H9 (cell line): ENCODE measurements at regions not wholly inside any gene's neighbourhood (a gene's known extent, or its start where the extent isn't known, plus 50 kb on each side); places are given as distances from the start of the nearest gene placed in this dataset.

ENCODE experiments used
- DNase-seq: peaks from one replicate; pipeline ENCODE4 v3.0.0-alpha.2; 2017
- H2AFZ ChIP-seq: one replicate; pipeline ENCODE4 v1.6.1; 2013; ENCODE audit warnings: mild to moderate bottlenecking, low read length, control low read depth, moderate library complexity
- H2AK5ac ChIP-seq: 2 replicates; pipeline ENCODE4 v1.6.1; 2013; ENCODE audit warnings: low read length, control low read depth, mixed read lengths; ENCODE audit not compliant: insufficient read length
- H2BK120ac ChIP-seq: one replicate; pipeline ENCODE4 v1.6.1; 2013; ENCODE audit warnings: low read depth, mild to moderate bottlenecking, low read length, control low read depth, inconsistent platforms; ENCODE audit not compliant: poor library complexity, severe bottlenecking
- H2BK12ac ChIP-seq: 2 replicates; pipeline ENCODE4 v1.6.1; 2013; ENCODE audit warnings: low read length, control low read depth, mixed read lengths, low read depth; ENCODE audit not compliant: insufficient read length
- H2BK15ac ChIP-seq: 2 replicates; pipeline ENCODE4 v1.6.1; 2013; ENCODE audit warnings: low read depth, low read length, control low read depth
- H2BK20ac ChIP-seq: one replicate; pipeline ENCODE4 v1.6.1; 2013; ENCODE audit warnings: low read depth, mild to moderate bottlenecking, low read length, control low read depth, inconsistent platforms; ENCODE audit not compliant: poor library complexity, severe bottlenecking
- H2BK5ac ChIP-seq: 2 replicates; pipeline ENCODE4 v1.6.1; 2013; ENCODE audit warnings: low read length, control low read depth, mixed read lengths; ENCODE audit not compliant: insufficient read length
- H3K14ac ChIP-seq: 2 replicates; pipeline ENCODE4 v1.6.1; 2013; ENCODE audit warnings: low read length, control low read depth; ENCODE audit not compliant: insufficient read depth
- H3K18ac ChIP-seq: 2 replicates; pipeline ENCODE4 v1.6.1; 2013; ENCODE audit warnings: low read depth, mild to moderate bottlenecking, mixed read lengths, low read length, control low read depth; ENCODE audit not compliant: insufficient read length
- H3K23ac ChIP-seq: 2 replicates; pipeline ENCODE4 v1.6.1; 2013; ENCODE audit warnings: low read length, control low read depth, mixed read lengths, low read depth; ENCODE audit not compliant: insufficient read length
- H3K23me2 ChIP-seq: 2 replicates; pipeline ENCODE4 v1.6.1; 2013; ENCODE audit warnings: low read depth, mild to moderate bottlenecking, mixed read lengths, low read length, control low read depth; ENCODE audit not compliant: insufficient read length, poor library complexity, severe bottlenecking
- H3K27ac ChIP-seq: 2 replicates; pipeline ENCODE4 v1.5.1; 2013; ENCODE audit warnings: low read length, control low read depth, mixed read lengths, low read depth; ENCODE audit not compliant: insufficient read length
- H3K27me3 ChIP-seq: 2 replicates; pipeline ENCODE4 v1.6.1; 2013; ENCODE audit warnings: low read length, control low read depth, inconsistent platforms; ENCODE audit not compliant: insufficient read depth
- H3K4ac ChIP-seq: 2 replicates; pipeline ENCODE4 v1.6.1; 2013; ENCODE audit warnings: low read depth, mild to moderate bottlenecking, control low read depth, inconsistent platforms, low read length, moderate library complexity
- H3K4me1 ChIP-seq: 2 replicates; pipeline ENCODE4 v1.6.1; 2013; ENCODE audit warnings: low read length, control low read depth, inconsistent platforms; ENCODE audit not compliant: insufficient read depth
- H3K4me2 ChIP-seq: 2 replicates; pipeline ENCODE4 v1.6.1; 2013; ENCODE audit warnings: low read length, control low read depth, mixed read lengths; ENCODE audit not compliant: insufficient read length, insufficient read depth
- H3K56ac ChIP-seq: 2 replicates; pipeline ENCODE4 v1.6.1; 2013; ENCODE audit warnings: low read depth, mild to moderate bottlenecking, mixed read lengths, low read length, control low read depth; ENCODE audit not compliant: insufficient read length
- H3K79me1 ChIP-seq: 2 replicates; pipeline ENCODE4 v1.6.1; 2013; ENCODE audit warnings: low read depth, mild to moderate bottlenecking, moderate library complexity, low read length, control low read depth, inconsistent platforms; ENCODE audit not compliant: insufficient read depth, poor library complexity, severe bottlenecking
- H3K79me2 ChIP-seq: 2 replicates; pipeline ENCODE4 v1.6.1; 2013; ENCODE audit warnings: low read length, control low read depth, inconsistent platforms; ENCODE audit not compliant: insufficient read depth
- H3K9ac ChIP-seq: 2 replicates; pipeline ENCODE4 v1.6.1; 2013; ENCODE audit warnings: low read length, control low read depth, mixed read lengths; ENCODE audit not compliant: insufficient read length; ENCODE audit errors: extremely low read depth
- H3K9me3 ChIP-seq: one replicate; pipeline ENCODE4 v1.6.1; 2013; ENCODE audit warnings: low read depth, low read length, inconsistent platforms; ENCODE audit not compliant: control insufficient read depth
- H3T11ph ChIP-seq: one replicate; pipeline ENCODE4 v1.6.1; 2013; ENCODE audit warnings: mild to moderate bottlenecking, low read length, control low read depth, inconsistent platforms
- H4K20me1 ChIP-seq: one replicate; pipeline ENCODE4 v1.6.1; 2013; ENCODE audit not compliant: control insufficient read depth, insufficient read length, insufficient read depth
- H4K5ac ChIP-seq: 2 replicates; pipeline ENCODE4 v1.6.1; 2013; ENCODE audit warnings: low read depth, mild to moderate bottlenecking, mixed read lengths, low read length, control low read depth; ENCODE audit not compliant: insufficient read length
- H4K8ac ChIP-seq: replicated peaks from 2 replicates; pipeline ENCODE4 v1.6.1; 2013; ENCODE audit warnings: low read length, control low read depth, mixed read lengths, low read depth; ENCODE audit not compliant: insufficient read length
- H4K91ac ChIP-seq: 2 replicates; pipeline ENCODE4 v1.6.1; 2013; ENCODE audit warnings: low read depth, mild to moderate bottlenecking, moderate library complexity, mixed read lengths, low read length, control low read depth; ENCODE audit not compliant: insufficient read length
- H3K27ac Mint-ChIP-seq, 3 experiments: 2 replicates in 2 of 3; 3 replicates in 1 of 3; pipeline ENCODE4 v1.8.0; 2020 to 2021; ENCODE audit warnings: mixed read lengths in 3 of 3, mild to moderate bottlenecking in 1 of 3, moderate library complexity in 1 of 3
- H3K27me3 Mint-ChIP-seq: 2 replicates; pipeline ENCODE4 v1.8.0; 2021; ENCODE audit warnings: low read depth, mild to moderate bottlenecking, moderate library complexity, mixed read lengths
- H3K36me3 Mint-ChIP-seq, 3 experiments: 2 replicates in 2 of 3; 3 replicates in 1 of 3; pipeline ENCODE4 v1.8.0; 2020 to 2021; ENCODE audit warnings: low read depth in 3 of 3, mixed read lengths in 3 of 3; ENCODE audit not compliant: insufficient read depth in 1 of 3
- H3K4me1 Mint-ChIP-seq, 2 experiments: 2 replicates each; pipeline ENCODE4 v1.8.0; 2020; ENCODE audit warnings: mixed read lengths in 2 of 2
- H3K4me3 Mint-ChIP-seq, 2 experiments: 2 replicates in 1 of 2; 3 replicates in 1 of 2; pipeline ENCODE4 v1.8.0; 2020 to 2021; ENCODE audit warnings: mild to moderate bottlenecking in 2 of 2, mixed read lengths in 2 of 2, moderate library complexity in 1 of 2
- H3K9me3 Mint-ChIP-seq, 2 experiments: 2 replicates in 1 of 2; 3 replicates in 1 of 2; pipeline ENCODE4 v1.8.0; 2020; ENCODE audit warnings: mild to moderate bottlenecking in 2 of 2, mixed read lengths in 2 of 2, moderate library complexity in 1 of 2
- WGBS: extraction: QIAGEN DNeasy Blood & Tissue Kit; methylation state at CpG from one replicate; pipeline ENCODE4 v1.1.7; 2013; ENCODE audit warnings: missing lambda C conversion rate, low lambda C conversion rate, mixed read lengths; ENCODE audit not compliant: insufficient read length; ENCODE audit errors: extremely low coverage; 5-methylcytosine and 5-hydroxymethylcytosine counted together
- TF ChIP-seq, protein P1 (sequence below): fragments of 200-600 bp; sonication (generic); conservative IDR thresholded peaks from 3 replicates; pipeline ENCODE4 v1.8.0; 2021; ENCODE audit warnings: antibody characterized with exemption, mild to moderate bottlenecking

DNA sequence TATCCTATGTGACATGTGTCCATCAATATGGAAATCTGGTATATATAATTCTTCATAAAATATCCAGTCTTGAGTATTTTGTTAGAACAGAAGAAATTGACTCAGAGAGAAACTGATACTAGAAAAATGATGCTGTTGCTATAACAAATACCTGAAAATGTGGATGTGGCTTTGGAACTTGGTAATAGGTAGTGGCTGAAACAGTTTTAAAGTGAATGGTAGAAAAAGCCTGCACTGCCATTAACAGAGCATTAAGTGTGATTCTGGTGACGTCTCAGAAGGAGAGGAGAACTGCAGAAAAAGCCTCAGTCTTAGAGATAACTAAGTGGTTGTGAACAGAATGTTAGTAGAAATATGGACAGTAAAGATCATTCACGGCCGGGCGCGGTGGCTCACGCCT lies 634.9 kb upstream of the ZNF608 start:
- Histone ChIP-seq H2BK5ac (no peak overlapping the region), H3K4ac (no peak overlapping the region), H2AFZ (no peak overlapping the region), H3K9me3 (no peaks in the 10 kb centered on the region), H3K18ac (no peak overlapping the region), H2BK120ac (no peak overlapping the region), H3K23ac (no peak overlapping the region), H3K27me3 (no peaks in the 10 kb centered on the region), H4K5ac (no peak overlapping the region), H2BK20ac (no peak overlapping the region), H3K79me2 (no peaks in the 10 kb centered on the region), H4K8ac (no peak overlapping the region), H3K4me1 (peaks cover 5% of the 10 kb centered on the region; the same call in 1 of the 2 replicates), H2BK12ac (no peak overlapping the region), H3T11ph (no peak overlapping the region), H3K56ac (no peak overlapping the region), H3K4me2 (no peak overlapping the region), H3K23me2 (no peaks in the 10 kb centered on the region), H3K14ac (no peak overlapping the region), H2BK15ac (no peak overlapping the region), H4K20me1 (no peaks in the 10 kb centered on the region), H3K9ac (no peak overlapping the region), H4K91ac (no peak overlapping the region), H3K79me1 (no peaks in the 10 kb centered on the region), H2AK5ac (no peak overlapping the region), H3K27ac (no peak overlapping the region)
- no peak overlapping the region for H3K4me3 Mint-ChIP-seq
- H3K36me3 Mint-ChIP-seq: no peaks in the 10 kb centered on the region; a peak in 1 of 7 replicates
- WGBS: no CpG with 5 or more reads among the region's 6 CpGs
- H3K9me3 Mint-ChIP-seq: no peaks in the 10 kb centered on the region; a peak in 1 of 5 replicates
- no peaks in the 10 kb centered on the region; the same call in 1 of the 2 replicates for H3K27me3 Mint-ChIP-seq
- no peak for DNase-seq
- H3K27ac Mint-ChIP-seq: no peak overlapping the region
- TF ChIP-seq, protein P1, sequence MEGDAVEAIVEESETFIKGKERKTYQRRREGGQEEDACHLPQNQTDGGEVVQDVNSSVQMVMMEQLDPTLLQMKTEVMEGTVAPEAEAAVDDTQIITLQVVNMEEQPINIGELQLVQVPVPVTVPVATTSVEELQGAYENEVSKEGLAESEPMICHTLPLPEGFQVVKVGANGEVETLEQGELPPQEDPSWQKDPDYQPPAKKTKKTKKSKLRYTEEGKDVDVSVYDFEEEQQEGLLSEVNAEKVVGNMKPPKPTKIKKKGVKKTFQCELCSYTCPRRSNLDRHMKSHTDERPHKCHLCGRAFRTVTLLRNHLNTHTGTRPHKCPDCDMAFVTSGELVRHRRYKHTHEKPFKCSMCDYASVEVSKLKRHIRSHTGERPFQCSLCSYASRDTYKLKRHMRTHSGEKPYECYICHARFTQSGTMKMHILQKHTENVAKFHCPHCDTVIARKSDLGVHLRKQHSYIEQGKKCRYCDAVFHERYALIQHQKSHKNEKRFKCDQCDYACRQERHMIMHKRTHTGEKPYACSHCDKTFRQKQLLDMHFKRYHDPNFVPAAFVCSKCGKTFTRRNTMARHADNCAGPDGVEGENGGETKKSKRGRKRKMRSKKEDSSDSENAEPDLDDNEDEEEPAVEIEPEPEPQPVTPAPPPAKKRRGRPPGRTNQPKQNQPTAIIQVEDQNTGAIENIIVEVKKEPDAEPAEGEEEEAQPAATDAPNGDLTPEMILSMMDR: no peak
- H3K4me1 Mint-ChIP-seq: peaks cover 12 to 13% of the 10 kb centered on the region in 2 experiments
